ENCODE measurements at regions not wholly inside any gene's neighbourhood (a gene's known extent, or its start where the extent isn't known, plus 50 kb on each side); places are given as distances from the start of the nearest gene placed in this dataset.

- CTCF ChIA-PET, result no interaction called here
- no peak for DNase-seq (ENCODE audit: low spot score)
- no peak for TF ChIP-seq CTCF (conservative IDR thresholded peaks at IDR 0.05; ENCODE audit: low read depth)
- POLR2A ChIA-PET (ENCODE audit: low non-redundant PET), result no interaction called here
- no peak overlapping the region for H3K27ac ChIP-seq
Measured at GRCh38 chr5:31078956-31079355, 114.5 kb upstream of the CDH6 start.

GRCh38 chr5:31075981-31076380 lies 117.5 kb upstream of the CDH6 start:
- TF ChIP-seq CTCF (conservative IDR thresholded peaks at IDR 0.05; ENCODE audit: low read depth), result no peak
- DNase-seq (ENCODE audit: low spot score), result no peak
- no peak overlapping the region for H3K27ac ChIP-seq
- ChIA-PET CTCF (no interaction called here), POLR2A (ENCODE audit: low non-redundant PET) (no interaction called here)

GRCh38 chr5:31068287-31068686 lies 125.2 kb upstream of the CDH6 start:
- TF ChIP-seq CTCF (conservative IDR thresholded peaks at IDR 0.05; ENCODE audit: low read depth), result no peak
- no peak overlapping the region for H3K27ac ChIP-seq
- ChIA-PET POLR2A (ENCODE audit: low non-redundant PET) (no interaction called here), CTCF (no interaction called here)
- DNase-seq (ENCODE audit: low spot score), result no peak

- ChIA-PET CTCF (no interaction called here), POLR2A (ENCODE audit: low non-redundant PET) (no interaction called here)
- H3K27ac ChIP-seq, result no peak overlapping the region
- no peak for TF ChIP-seq CTCF (conservative IDR thresholded peaks at IDR 0.05; ENCODE audit: low read depth)
- no peak for DNase-seq (ENCODE audit: low spot score)
Measured at GRCh38 chr5:31066655-31067328, 126.7 kb upstream of the CDH6 start.

- no peak overlapping the region for H3K27ac ChIP-seq
- CTCF ChIA-PET, result interaction anchor here (0.5 to 0.6 kb wide), 2 partner anchors 28 to 114 kb away, joined by 3 to 5 read pairs; no protein-coding TSS in a partner anchor
- no peak for DNase-seq (ENCODE audit: low spot score)
- POLR2A ChIA-PET (ENCODE audit: low non-redundant PET), result no interaction called here
- TF ChIP-seq CTCF (conservative IDR thresholded peaks at IDR 0.05; ENCODE audit: low read depth), result no peak
Measured at GRCh38 chr5:31064215-31064614, 129.3 kb upstream of the CDH6 start.

- DNase-seq (ENCODE audit: low spot score), result no peak
- CTCF ChIA-PET, result interaction anchor here (0.6 to 0.7 kb wide), 2 partner anchors 263 to 514 kb away, joined by 3 to 5 read pairs; no protein-coding TSS in a partner anchor
- POLR2A ChIA-PET (ENCODE audit: low non-redundant PET), result no interaction called here
Measured at GRCh38 chr5:31062902-31063580, 130.4 kb upstream of the CDH6 start.

More at GRCh38 chr5:31062902-31063580, 130.4 kb upstream of the CDH6 start:
- no peak overlapping the region for H3K27ac ChIP-seq
- no peak for TF ChIP-seq CTCF (conservative IDR thresholded peaks at IDR 0.05; ENCODE audit: low read depth)
